ENCODE measurements at regions not wholly inside any gene's neighbourhood (a gene's known extent, or its start where the extent isn't known, plus 50 kb on each side); places are given as distances from the start of the nearest gene placed in this dataset.
A peak's percentile ranks its signal among the peaks of the same experiment; 100 is the strongest.

DNA sequence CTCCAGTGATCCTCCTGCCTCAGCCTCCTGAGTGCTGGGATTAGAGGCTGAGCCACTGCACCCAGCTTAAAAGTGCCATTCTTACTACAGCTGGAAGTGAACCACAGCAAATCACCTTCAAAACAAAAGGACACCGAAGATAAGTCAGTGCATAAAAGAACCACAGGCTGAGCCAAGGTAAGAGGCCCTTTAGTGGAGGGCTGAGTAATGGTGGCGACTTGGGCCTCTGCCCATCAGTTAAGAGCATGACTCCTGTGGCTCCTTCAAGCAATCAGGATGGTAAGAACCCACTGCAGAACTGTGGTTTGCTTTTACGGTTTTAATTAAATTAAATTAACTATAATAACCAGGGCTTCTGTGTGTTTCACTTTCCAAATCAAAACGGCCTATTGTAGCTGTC lies 75.1 kb downstream of the CTAGE1 start:
- DNase-seq = peak; percentile 44
- no peaks in the 10 kb centered on the region for H3K9me3 ChIP-seq

DNA sequence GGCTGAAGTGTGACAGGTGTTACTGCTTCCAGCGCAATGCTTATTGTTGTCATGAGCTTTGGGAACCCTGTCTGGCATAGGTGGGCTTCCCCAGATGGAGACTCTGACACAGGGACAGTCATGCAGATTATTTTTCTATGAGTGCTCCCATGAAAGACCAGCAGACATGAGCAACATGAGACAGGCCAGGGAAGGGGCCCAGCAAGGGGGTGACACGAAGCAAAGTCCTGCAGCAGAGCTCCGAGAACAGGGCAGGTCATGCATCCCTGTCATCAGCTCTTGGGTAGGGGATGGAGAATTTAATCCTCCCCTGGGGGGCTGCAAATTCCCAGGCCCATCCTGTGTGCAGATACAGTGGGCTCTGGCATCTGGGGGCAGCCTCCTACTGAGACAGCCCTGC lies 77.4 kb downstream of the CTAGE1 start:
- no peaks in the 10 kb centered on the region for H3K9me2 ChIP-seq
- CTCF ChIA-PET = no interaction called here
- no peak overlapping the region for H3K4me2 ChIP-seq
- no peaks in the 10 kb centered on the region for H3K9me3 ChIP-seq
- POLR2A ChIA-PET = no interaction called here
- H3F3A ChIP-seq (replicated peaks; ENCODE audit: insufficient read depth) = no peaks in the 10 kb centered on the region
- H4K20me1 ChIP-seq (ENCODE audit: insufficient read depth) = no peaks in the 10 kb centered on the region
- H3K36me3 ChIP-seq (replicated peaks in 1 of 2; ENCODE audit: control insufficient read depth in 1 of 2, insufficient read depth in 2 of 2, low read length in 1 of 2) = no peaks in the 10 kb centered on the region
- H3K9ac ChIP-seq = no peak overlapping the region
- no peak overlapping the region for H3K4me3 ChIP-seq (ENCODE audit: low read depth in 2 of 2, low read length in 1 of 2)
- TF ChIP-seq, protein P1, sequence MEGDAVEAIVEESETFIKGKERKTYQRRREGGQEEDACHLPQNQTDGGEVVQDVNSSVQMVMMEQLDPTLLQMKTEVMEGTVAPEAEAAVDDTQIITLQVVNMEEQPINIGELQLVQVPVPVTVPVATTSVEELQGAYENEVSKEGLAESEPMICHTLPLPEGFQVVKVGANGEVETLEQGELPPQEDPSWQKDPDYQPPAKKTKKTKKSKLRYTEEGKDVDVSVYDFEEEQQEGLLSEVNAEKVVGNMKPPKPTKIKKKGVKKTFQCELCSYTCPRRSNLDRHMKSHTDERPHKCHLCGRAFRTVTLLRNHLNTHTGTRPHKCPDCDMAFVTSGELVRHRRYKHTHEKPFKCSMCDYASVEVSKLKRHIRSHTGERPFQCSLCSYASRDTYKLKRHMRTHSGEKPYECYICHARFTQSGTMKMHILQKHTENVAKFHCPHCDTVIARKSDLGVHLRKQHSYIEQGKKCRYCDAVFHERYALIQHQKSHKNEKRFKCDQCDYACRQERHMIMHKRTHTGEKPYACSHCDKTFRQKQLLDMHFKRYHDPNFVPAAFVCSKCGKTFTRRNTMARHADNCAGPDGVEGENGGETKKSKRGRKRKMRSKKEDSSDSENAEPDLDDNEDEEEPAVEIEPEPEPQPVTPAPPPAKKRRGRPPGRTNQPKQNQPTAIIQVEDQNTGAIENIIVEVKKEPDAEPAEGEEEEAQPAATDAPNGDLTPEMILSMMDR (IDR thresholded peaks at IDR 0.05) = no peak
- TF ChIP-seq TEAD4 (IDR thresholded peaks at IDR 0.05; ENCODE audit: borderline replicate concordance, insufficient read depth) (no peak), ZBTB33 (IDR thresholded peaks at IDR 0.05; ENCODE audit: borderline replicate concordance, low read depth) (no peak), CHD2 (IDR thresholded peaks at IDR 0.05; ENCODE audit: low read length, partially characterized antibody) (no peak), USF2 (IDR thresholded peaks at IDR 0.05; ENCODE audit: borderline replicate concordance, low read depth, low read length) (no peak), JUND (IDR thresholded peaks at IDR 0.05) (no peak), TCF12 (IDR thresholded peaks at IDR 0.05) (no peak), IRF3 (IDR thresholded peaks at IDR 0.05; ENCODE audit: low read depth, low read length) (no peak), TAF1 (IDR thresholded peaks at IDR 0.05; ENCODE audit: borderline replicate concordance, low read depth, low read length) (no peak)
- TF ChIP-seq, protein P2, sequence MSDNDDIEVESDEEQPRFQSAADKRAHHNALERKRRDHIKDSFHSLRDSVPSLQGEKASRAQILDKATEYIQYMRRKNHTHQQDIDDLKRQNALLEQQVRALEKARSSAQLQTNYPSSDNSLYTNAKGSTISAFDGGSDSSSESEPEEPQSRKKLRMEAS (IDR thresholded peaks at IDR 0.05; ENCODE audit: low read depth) = no peak
- H3K79me2 ChIP-seq (ENCODE audit: insufficient read depth) = no peaks in the 10 kb centered on the region
- 24% methylated on average over 3 of the region's 3 CpGs for WGBS (ENCODE audit: low lambda C conversion rate)
- H3K27me3 ChIP-seq (ENCODE audit: insufficient read depth) = peaks cover 67% of the 10 kb centered on the region
- no peak overlapping the region for H3K27ac ChIP-seq (ENCODE audit: low read depth in 2 of 2, low read length in 1 of 2)
- DNase-seq = no peak
- H3K4me1 ChIP-seq (ENCODE audit: control insufficient read depth in 1 of 2, insufficient read depth in 2 of 2, low read depth in 1 of 2, low read length in 1 of 2) = no peaks in the 10 kb centered on the region; a peak in 1 of 4 replicates
- H2AFZ ChIP-seq (ENCODE audit: low read depth) = no peak overlapping the region

More for the DNA sequence above, 75.1 kb downstream of the CTAGE1 start:
- no peaks in the 10 kb centered on the region for H3K79me2 ChIP-seq (ENCODE audit: insufficient read depth)
- POLR2A ChIA-PET = no interaction called here
- H3K36me3 ChIP-seq (replicated peaks in 1 of 2; ENCODE audit: control insufficient read depth in 1 of 2, insufficient read depth in 2 of 2, low read length in 1 of 2) = no peaks in the 10 kb centered on the region
- no peak overlapping the region for H3K4me3 ChIP-seq (ENCODE audit: low read depth in 2 of 2, low read length in 1 of 2)
- TF ChIP-seq NFIC (IDR thresholded peaks at IDR 0.05; ENCODE audit: borderline replicate concordance) = peak; percentile 34; the same call in 1 of the 2 replicates
- TF ChIP-seq GATA2 (CRISPR knock-in tag; IDR thresholded peaks at IDR 0.05) = no peak
- H3K9ac ChIP-seq = no peak overlapping the region
- CTCF ChIA-PET = no interaction called here
- peaks cover 68% of the 10 kb centered on the region for H3K27me3 ChIP-seq (ENCODE audit: insufficient read depth)
- H2AFZ ChIP-seq (ENCODE audit: low read depth) = no peak overlapping the region
- H3K4me1 ChIP-seq (ENCODE audit: control insufficient read depth in 1 of 2, insufficient read depth in 2 of 2, low read depth in 1 of 2, low read length in 1 of 2) = no peaks in the 10 kb centered on the region; a peak in 1 of 4 replicates
- H3K27ac ChIP-seq (ENCODE audit: low read depth in 2 of 2, low read length in 1 of 2) = no peak overlapping the region
- no peaks in the 10 kb centered on the region for H4K20me1 ChIP-seq (ENCODE audit: insufficient read depth)
- no peaks in the 10 kb centered on the region for H3F3A ChIP-seq (replicated peaks; ENCODE audit: insufficient read depth)
- WGBS (ENCODE audit: low lambda C conversion rate) = 5% methylated on average over 4 of the region's 4 CpGs
- peak overlapping the region; percentile 25; the same call in 1 of the 2 replicates for H3K4me2 ChIP-seq
- H3K9me2 ChIP-seq = no peaks in the 10 kb centered on the region

Measured in SK-N-SH (cell line).